NB4 (cell line): ENCODE measurements at regions not wholly inside any gene's neighbourhood (a gene's known extent, or its start where the extent isn't known, plus 50 kb on each side); places are given as distances from the start of the nearest gene placed in this dataset.

Source experiments
- CTCF ChIP-seq: IDR thresholded peaks from one replicate; pipeline ENCODE4 v1.5.1; 2012; ENCODE audit warnings: low read depth, low read length
- MAX ChIP-seq: IDR thresholded peaks from 2 replicates; pipeline ENCODE4 v1.6.1; 2011; ENCODE audit warnings: low read depth, low read length

GRCh38 chr2:221166292-221166691 lies 405.8 kb downstream of the EPHA4 start:
- TF ChIP-seq CTCF (no peak), MAX (no peak)
